A549 (cell line): ENCODE measurements at regions not wholly inside any gene's neighbourhood (a gene's known extent, or its start where the extent isn't known, plus 50 kb on each side); places are given as distances from the start of the nearest gene placed in this dataset.

Experiments used
- ATAC-seq, 2 experiments: fragments of 200-7000 bp in 1 of 2; fragments of >200 bp in 1 of 2; cut with Nextera tagmentation in 1 of 2; cut with Tn5 transposase in 1 of 2; 3 replicates each; pipeline versions ENCODE4 v1.8.0 to v1.9.1; 2018 to 2020; ENCODE audit warnings: mild to moderate bottlenecking in 1 of 2, moderate library complexity in 1 of 2
- CTCF ChIA-PET: fragments of 300-600 bp; sonication (Branson Sonifier 250); formaldehyde crosslinking; extraction: SDS; loops from one replicate; lab custom pipeline; 2021; ENCODE audit warnings: antibody characterized with exemption, inconsistent platforms; lab: Yijun Ruan, JAX
- POLR2A ChIA-PET: fragments of 350-600 bp; formaldehyde crosslinking; extraction: SDS; loops from one replicate; lab custom pipeline; 2021; ENCODE audit warnings: antibody characterized with exemption, inconsistent platforms; lab: Yijun Ruan, JAX
- DNase-seq, 2 experiments: peaks; one replicate each; pipeline versions ENCODE4 v3.0.0 to v3.0.0-alpha.2; 2011 to 2016; ENCODE audit warnings: low read depth in 1 of 2, low spot score in 1 of 2
- FAIRE-seq: peaks from 2 replicates; lab custom pipeline; 2011; peaks lifted over from hg19 to GRCh38; lab: Jason Lieb, UNC
- H3K27ac ChIP-seq, 2 experiments: fragments of >200 bp; sonication (Bioruptor Twin); formaldehyde crosslinking; 3 replicates each; pipeline ENCODE4 v1.5.1; 2016 to 2017
- H3K4me1 ChIP-seq: fragments of >200 bp; sonication (Bioruptor Twin); formaldehyde crosslinking; 3 replicates; pipeline ENCODE4 v1.6.1; 2016
- H3K4me2 ChIP-seq: fragments of >200 bp; sonication (Bioruptor Twin); formaldehyde crosslinking; 3 replicates; pipeline ENCODE4 v1.6.1; 2016
- H3K4me3 ChIP-seq: fragments of >200 bp; sonication (Bioruptor Twin); formaldehyde crosslinking; 3 replicates; pipeline ENCODE4 v1.5.1; 2016
- H3K9me3 ChIP-seq: fragments of >200 bp; sonication (Bioruptor Twin); formaldehyde crosslinking; 3 replicates; pipeline ENCODE4 v1.6.1; 2016
- ATOH8 ChIP-seq: fragments of 250-450 bp; sonication (Bioruptor Pico); IDR thresholded peaks from 2 replicates; pipeline ENCODE4 v1.5.0; 2020; ENCODE audit warnings: low read depth, mild to moderate bottlenecking, moderate library complexity
- BHLHE40 ChIP-seq: IDR thresholded peaks from 2 replicates; pipeline ENCODE4 v1.6.1; 2012; ENCODE audit warnings: low read depth, low read length, inconsistent platforms
- EHMT2 ChIP-seq: fragments of 200-600 bp; sonication (generic); IDR thresholded peaks from 2 replicates; pipeline ENCODE4 v1.6.1; 2016; ENCODE audit warnings: antibody characterized with exemption, low read depth, mild to moderate bottlenecking, moderate library complexity
- EP300 ChIP-seq, 2 experiments: fragments of >200 bp; sonication (Bioruptor Twin); formaldehyde crosslinking; IDR thresholded peaks; 2 replicates in 1 of 2; 3 replicates in 1 of 2; pipeline ENCODE4 v1.6.1; 2016 to 2017
- HES2 ChIP-seq: fragments of >200 bp; sonication (Bioruptor Twin); formaldehyde crosslinking; IDR thresholded peaks from 2 replicates; pipeline ENCODE4 v1.6.1; 2016
- HMGXB4 ChIP-seq: fragments of 250-450 bp; sonication (Bioruptor Pico); IDR thresholded peaks from 2 replicates; pipeline ENCODE4 v1.5.0; 2021; ENCODE audit warnings: mild to moderate bottlenecking, moderate library complexity, borderline replicate concordance
- HOXB13 ChIP-seq: fragments of 250-450 bp; sonication (Bioruptor Pico); IDR thresholded peaks from 2 replicates; pipeline ENCODE4 v1.5.0; 2020; ENCODE audit warnings: low read depth, mild to moderate bottlenecking, moderate library complexity
- KDM5A ChIP-seq: fragments of 200-600 bp; sonication (generic); IDR thresholded peaks from 2 replicates; pipeline ENCODE4 v1.6.1; 2016; ENCODE audit warnings: antibody characterized with exemption, mild to moderate bottlenecking
- MAFK ChIP-seq: fragments of 450-650 bp; IDR thresholded peaks from 2 replicates; pipeline ENCODE4 v1.6.1; 2014; ENCODE audit not compliant: partially characterized antibody
- MYC ChIP-seq: IDR thresholded peaks from 2 replicates; pipeline ENCODE4 v1.6.1; 2012; ENCODE audit warnings: mild to moderate bottlenecking, inconsistent platforms, low read length, improper control_type of control experiment, borderline replicate concordance
- NFE2L2 ChIP-seq: fragments of 150-350 bp; conservative IDR thresholded peaks from 2 replicates; pipeline ENCODE4 v1.6.1; 2014; ENCODE audit warnings: low read length
- NPAS2 ChIP-seq: fragments of 250-450 bp; sonication (Bioruptor Pico); IDR thresholded peaks from 2 replicates; pipeline ENCODE4 v1.8.0; 2022; ENCODE audit warnings: mild to moderate bottlenecking, moderate library complexity, borderline replicate concordance
- RCOR1 ChIP-seq: fragments of 150-350 bp; IDR thresholded peaks from 2 replicates; pipeline ENCODE4 v1.6.1; 2014; ENCODE audit warnings: antibody characterized with exemption, low read length, low read depth
- RNF2 ChIP-seq: fragments of 200-600 bp; sonication (generic); IDR thresholded peaks from 2 replicates; pipeline ENCODE4 v1.6.1; 2016; ENCODE audit warnings: low read depth, mild to moderate bottlenecking, antibody characterized with exemption, moderate library complexity, borderline replicate concordance
- SREBF2 ChIP-seq: fragments of 450-650 bp; IDR thresholded peaks from 2 replicates; pipeline ENCODE4 v1.6.1; 2014; ENCODE audit warnings: mild to moderate bottlenecking, moderate library complexity
- TP53 ChIP-seq: fragments of 250-450 bp; sonication (Bioruptor Pico); IDR thresholded peaks from 2 replicates; pipeline ENCODE4 v1.5.0; 2021; ENCODE audit warnings: mild to moderate bottlenecking, moderate library complexity
- ZFP36 ChIP-seq: fragments of 450-650 bp; IDR thresholded peaks from 2 replicates; pipeline ENCODE4 v1.6.1; 2014; ENCODE audit warnings: borderline replicate concordance; ENCODE audit not compliant: partially characterized antibody
- whole genome bisulfite sequencing: methylation state at CpG from one replicate; pipeline ENCODE4 v1.1.6; 2017; ENCODE audit errors: missing lambda C conversion rate; 5-methylcytosine and 5-hydroxymethylcytosine counted together

DNA sequence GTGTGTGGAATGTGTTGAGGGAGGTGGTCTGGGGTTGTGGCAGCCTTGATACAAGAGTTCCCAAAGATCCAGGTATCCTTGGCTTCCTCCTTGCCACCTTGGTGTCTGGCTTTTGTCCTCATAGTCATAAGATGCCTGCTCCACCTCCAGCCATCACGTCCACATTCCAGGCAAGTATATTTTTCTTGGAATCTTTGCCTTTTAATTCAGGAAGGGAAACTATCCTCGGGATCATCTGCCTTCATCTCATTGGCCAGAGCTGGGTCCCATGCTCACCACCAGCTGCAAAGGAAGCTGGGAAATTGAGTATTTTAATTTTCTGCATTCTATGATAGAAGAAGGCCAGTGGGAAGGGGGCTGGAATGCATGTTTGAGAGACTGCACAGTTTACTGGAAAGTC lies 186.7 kb downstream of the C9orf50 start:
- CTCF ChIA-PET: interaction anchor here (0.7 to 1.3 kb wide), 3 partner anchors 25 to 303 kb away, joined by 3 to 4 read pairs (median 3); no protein-coding TSS in a partner anchor
- H3K4me1 ChIP-seq: peaks cover 8% of the 10 kb centered on the region
- no peak for DNase-seq
- TF ChIP-seq NPAS2 (CRISPR knock-in tag): no peak
- no peak for TF ChIP-seq HOXB13 (CRISPR knock-in tag)
- TF ChIP-seq RNF2: no peak
- no peak for TF ChIP-seq EHMT2
- TF ChIP-seq BHLHE40: no peak
- TF ChIP-seq, all 56 proteins: peak for 0
- H3K4me3 ChIP-seq: no peak overlapping the region
- peak overlapping the region; percentile 7 to 61; a peak in 1 of 6 replicates for H3K27ac ChIP-seq
- no peaks in the 10 kb centered on the region for H3K9me3 ChIP-seq
- WGBS: 55% methylated on average over 2 of the region's 2 CpGs
- ATAC-seq (peak in 1 of 2 experiments; percentile 44; a peak in 3 of 6 replicates), FAIRE-seq (no peak)
- no peak overlapping the region for H3K4me2 ChIP-seq
- POLR2A ChIA-PET: no interaction called here

DNA sequence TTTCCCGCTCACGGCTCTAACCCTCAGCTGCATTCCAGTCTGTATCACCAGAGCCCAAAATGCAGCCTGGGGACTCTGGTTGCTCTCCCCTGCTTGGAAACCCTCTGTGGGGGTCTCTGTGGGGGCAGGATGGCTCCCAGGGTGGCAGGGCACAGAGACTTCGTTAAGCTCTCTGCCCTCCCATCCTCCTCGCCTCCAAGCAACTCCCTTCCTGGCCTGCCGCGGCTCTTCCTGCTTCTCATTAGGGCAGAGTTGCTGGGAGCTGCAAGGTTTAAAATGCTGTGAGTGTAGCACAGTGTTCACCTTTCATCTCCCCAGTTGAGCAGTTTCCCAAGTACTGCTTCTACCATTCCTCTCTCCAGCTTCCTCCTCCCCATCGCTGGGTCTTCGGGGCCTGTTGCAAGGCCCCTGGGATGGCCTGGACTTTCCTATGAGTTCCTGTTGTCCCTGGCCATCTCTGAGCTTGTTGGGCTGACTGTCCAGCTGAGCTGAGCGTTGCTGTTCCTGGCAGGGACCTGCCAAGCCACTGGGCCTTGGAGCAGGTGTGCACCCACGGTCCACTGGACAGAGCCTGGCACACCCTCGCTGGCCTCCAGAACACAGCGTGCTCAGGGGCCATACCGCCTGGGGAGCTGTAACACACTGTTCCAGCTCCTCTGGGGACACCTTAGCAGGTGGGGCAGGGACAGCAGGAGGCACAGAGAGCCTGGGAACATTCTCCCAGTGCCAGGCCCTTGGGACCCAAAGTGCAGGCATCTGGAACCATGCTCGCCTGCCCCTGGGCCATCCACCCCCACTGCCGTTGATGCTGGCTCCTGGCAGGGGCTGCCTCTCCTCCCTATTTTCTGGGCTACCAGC lies 188.4 kb downstream of the C9orf50 start:
- DNase-seq (no peak), ATAC-seq (no peak), FAIRE-seq (no peak)
- Histone ChIP-seq H3K4me2 (no peak overlapping the region), H3K9me3 (no peaks in the 10 kb centered on the region), H3K4me1 (peaks cover 1% of the 10 kb centered on the region), H3K27ac (peak overlapping the region; percentile 61 to 69; a peak in 4 of 6 replicates), H3K4me3 (no peak overlapping the region)
- POLR2A ChIA-PET: no interaction called here
- TF ChIP-seq MYC (no peak), EP300 (IDR thresholded peaks at IDR 0.05) (no peak)
- CTCF ChIA-PET: interaction anchor here (0.6 to 2.5 kb wide), 6 partner anchors 9 to 259 kb away, joined by 3 to 11 read pairs (median 4); no protein-coding TSS in a partner anchor
- WGBS: 72% methylated on average over 15 of the region's 15 CpGs

DNA sequence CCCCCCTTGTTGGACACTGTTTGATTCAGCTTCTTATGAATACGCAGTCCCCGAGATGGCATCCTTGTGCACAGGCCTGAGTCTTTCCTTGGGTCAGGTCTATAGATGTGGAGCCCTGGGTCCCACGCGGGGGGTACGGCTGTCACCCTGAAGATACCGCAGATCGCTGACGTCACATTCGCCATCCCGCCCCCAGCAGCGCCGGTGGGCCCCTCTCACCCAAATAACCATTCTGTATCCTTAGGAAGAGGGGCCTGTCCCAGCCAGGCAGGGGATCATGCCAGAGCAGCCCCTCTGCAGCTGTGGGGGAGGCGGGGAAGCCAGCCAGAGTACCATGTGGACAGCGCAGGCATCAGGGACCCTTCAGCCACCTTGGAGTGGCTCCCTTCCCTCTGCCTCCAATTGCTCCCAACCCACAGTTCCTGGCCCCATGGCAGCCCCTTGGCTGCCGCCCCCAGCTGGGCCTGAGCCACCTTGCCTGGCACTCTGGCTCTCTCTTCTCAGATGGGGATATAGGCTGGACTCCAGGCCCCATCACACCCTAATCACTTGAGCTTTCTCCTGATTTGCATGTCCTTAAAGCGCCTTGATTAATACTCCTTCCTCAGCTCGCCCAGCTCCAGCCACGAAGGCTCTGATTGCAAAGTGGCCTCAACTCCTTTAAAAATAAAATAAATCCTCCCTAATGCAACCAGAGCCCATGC lies 189.8 kb downstream of the C9orf50 start:
- H3K4me3 ChIP-seq: no peak overlapping the region
- 86% methylated on average over 18 of the region's 18 CpGs for WGBS
- no peak for FAIRE-seq
- no peak for DNase-seq
- no peaks in the 10 kb centered on the region; the same call in 2 of the 3 replicates for H3K4me1 ChIP-seq
- TF ChIP-seq RCOR1 (no peak), ATOH8 (CRISPR knock-in tag) (no peak), HES2 (no peak), HMGXB4 (no peak), ZFP36 (no peak), TP53 (no peak), NFE2L2 (no peak), MAFK (no peak), SREBF2 (no peak), KDM5A (no peak), HOXB13 (CRISPR knock-in tag) (no peak)
- CTCF ChIA-PET: interaction anchor here (0.8 to 2.5 kb wide), 3 partner anchors 33 to 257 kb away, joined by 3 to 11 read pairs (median 3); no protein-coding TSS in a partner anchor
- no peak for ATAC-seq
- POLR2A ChIA-PET: no interaction called here
- no peaks in the 10 kb centered on the region for H3K9me3 ChIP-seq
- H3K4me2 ChIP-seq: no peak overlapping the region
- H3K27ac ChIP-seq: peak overlapping the region; percentile 35 to 69; a peak in 4 of 6 replicates
